Keratinocyte (primary cell): ENCODE measurements at regions not wholly inside any gene's neighbourhood (a gene's known extent, or its start where the extent isn't known, plus 50 kb on each side); places are given as distances from the start of the nearest gene placed in this dataset.
"Not testable (repeated sequence)": the region's sequence is repeated elsewhere in the genome, so short reads cannot be mapped to it uniquely, and the experiment has no call there.

ENCODE experiments used
- DNase-seq: peaks from one replicate; pipeline ENCODE4 v3.0.0-alpha.2; 2011; ENCODE audit warnings: low read depth, missing footprints, low spot score
- FAIRE-seq: peaks from 2 replicates; lab custom pipeline; 2011; peaks lifted over from hg19 to GRCh38; lab: Jason Lieb, UNC
- H2AFZ ChIP-seq: 2 replicates; pipeline ENCODE4 v1.6.0; 2012; ENCODE audit warnings: low read length, control low read depth, inconsistent platforms; ENCODE audit not compliant: control insufficient read depth
- H3K27ac ChIP-seq: 2 replicates; pipeline ENCODE4 v1.5.1; 2011; ENCODE audit warnings: low read length; ENCODE audit not compliant: control insufficient read depth, insufficient read depth
- H3K27me3 ChIP-seq: 3 replicates; pipeline ENCODE4 v1.6.0; 2011; ENCODE audit warnings: low read length; ENCODE audit not compliant: control insufficient read depth, insufficient read depth; ENCODE audit errors: extremely low read depth
- H3K36me3 ChIP-seq, 2 experiments: 2 replicates in 1 of 2; 3 replicates in 1 of 2; pipeline ENCODE4 v1.5.1; 2011; ENCODE audit warnings: low read length in 2 of 2, mild to moderate bottlenecking in 1 of 2; ENCODE audit not compliant: control insufficient read depth in 2 of 2, insufficient read depth in 2 of 2; ENCODE audit errors: extremely low read depth in 1 of 2
- H3K4me1 ChIP-seq: 3 replicates; pipeline ENCODE4 v1.5.1; 2011; ENCODE audit warnings: low read length; ENCODE audit not compliant: control insufficient read depth, insufficient read depth; ENCODE audit errors: extremely low read depth
- H3K4me2 ChIP-seq: 3 replicates; pipeline ENCODE4 v1.6.0; 2011; ENCODE audit warnings: low read depth, low read length; ENCODE audit not compliant: control insufficient read depth, insufficient read depth; ENCODE audit errors: extremely low read depth
- H3K4me3 ChIP-seq, 3 experiments: fragments of 200-600 bp in 1 of 3; sonication (generic) in 1 of 3; 2 replicates in 2 of 3; 3 replicates in 1 of 3; pipeline ENCODE4 v1.5.1; 2011 to 2016; ENCODE audit warnings: low read length in 3 of 3, mild to moderate bottlenecking in 3 of 3, control low read depth in 2 of 3, inconsistent platforms in 1 of 3, low read depth in 1 of 3, mixed read lengths in 1 of 3, mixed run types in 1 of 3, moderate library complexity in 1 of 3; ENCODE audit not compliant: control insufficient read depth in 2 of 3, insufficient read depth in 2 of 3; ENCODE audit errors: extremely low read depth in 1 of 3
- H3K79me2 ChIP-seq: 2 replicates; pipeline ENCODE4 v1.6.0; 2012; ENCODE audit warnings: low read length; ENCODE audit not compliant: control insufficient read depth, insufficient read depth
- H3K9ac ChIP-seq: 3 replicates; pipeline ENCODE4 v1.6.0; 2011; ENCODE audit warnings: low read length; ENCODE audit not compliant: control insufficient read depth, insufficient read depth; ENCODE audit errors: extremely low read depth
- H3K9me1 ChIP-seq: 3 replicates; pipeline ENCODE4 v1.6.0; 2011; ENCODE audit warnings: low read length; ENCODE audit not compliant: control insufficient read depth, insufficient read depth; ENCODE audit errors: extremely low read depth
- H3K9me3 ChIP-seq: 2 replicates; pipeline ENCODE4 v1.5.1; 2012; ENCODE audit warnings: low read depth, low read length; ENCODE audit not compliant: control insufficient read depth
- H4K20me1 ChIP-seq: 3 replicates; pipeline ENCODE4 v1.6.0; 2011; ENCODE audit warnings: low read length; ENCODE audit not compliant: control insufficient read depth, insufficient read depth; ENCODE audit errors: extremely low read depth
- EZH2 ChIP-seq: IDR thresholded peaks from one replicate; pipeline ENCODE4 v1.6.1; 2012; ENCODE audit warnings: inconsistent platforms, mild to moderate bottlenecking, low read length, moderate library complexity
- dilution Hi-C: fragments of 300-500 bp; cut with MboI; formaldehyde crosslinking; loops from one replicate; pipeline ENCODE4 v1.7.0; 2020; ENCODE audit warnings: low sequenced_read_pairs; ENCODE audit not compliant: extremely low pct_ligation_motif_present
- TF ChIP-seq, protein P1 (sequence below), 3 experiments: IDR thresholded peaks in 1 of 3; conservative IDR thresholded peaks in 1 of 3; optimal IDR thresholded peaks in 1 of 3; 2 replicates in 2 of 3; 3 replicates in 1 of 3; pipeline versions ENCODE3 to v1.5.1; 2011; ENCODE audit warnings: low read length in 3 of 3, mild to moderate bottlenecking in 3 of 3, moderate library complexity in 2 of 3, control low read depth in 1 of 3, inconsistent platforms in 1 of 3; ENCODE audit not compliant: insufficient read depth in 2 of 3; ENCODE audit errors: extremely low read depth in 1 of 3

- no peaks in the 10 kb centered on the region for H4K20me1 ChIP-seq
- no peaks in the 10 kb centered on the region for H3K79me2 ChIP-seq
- no peak for FAIRE-seq
- dilution Hi-C loops: no loop called here
- no peaks in the 10 kb centered on the region for H3K4me1 ChIP-seq
- H2AFZ ChIP-seq: no peak overlapping the region
- no peak overlapping the region for H3K9ac ChIP-seq
- no peak overlapping the region for H3K4me2 ChIP-seq
- DNase-seq: no peak
- H3K4me3 ChIP-seq: no peak overlapping the region
- H3K9me1 ChIP-seq: no peaks in the 10 kb centered on the region
- H3K27ac ChIP-seq: no peak overlapping the region
- no peaks in the 10 kb centered on the region for H3K27me3 ChIP-seq
- H3K36me3 ChIP-seq: no peaks in the 10 kb centered on the region
- TF ChIP-seq EZH2: no peak
- TF ChIP-seq, protein P1, sequence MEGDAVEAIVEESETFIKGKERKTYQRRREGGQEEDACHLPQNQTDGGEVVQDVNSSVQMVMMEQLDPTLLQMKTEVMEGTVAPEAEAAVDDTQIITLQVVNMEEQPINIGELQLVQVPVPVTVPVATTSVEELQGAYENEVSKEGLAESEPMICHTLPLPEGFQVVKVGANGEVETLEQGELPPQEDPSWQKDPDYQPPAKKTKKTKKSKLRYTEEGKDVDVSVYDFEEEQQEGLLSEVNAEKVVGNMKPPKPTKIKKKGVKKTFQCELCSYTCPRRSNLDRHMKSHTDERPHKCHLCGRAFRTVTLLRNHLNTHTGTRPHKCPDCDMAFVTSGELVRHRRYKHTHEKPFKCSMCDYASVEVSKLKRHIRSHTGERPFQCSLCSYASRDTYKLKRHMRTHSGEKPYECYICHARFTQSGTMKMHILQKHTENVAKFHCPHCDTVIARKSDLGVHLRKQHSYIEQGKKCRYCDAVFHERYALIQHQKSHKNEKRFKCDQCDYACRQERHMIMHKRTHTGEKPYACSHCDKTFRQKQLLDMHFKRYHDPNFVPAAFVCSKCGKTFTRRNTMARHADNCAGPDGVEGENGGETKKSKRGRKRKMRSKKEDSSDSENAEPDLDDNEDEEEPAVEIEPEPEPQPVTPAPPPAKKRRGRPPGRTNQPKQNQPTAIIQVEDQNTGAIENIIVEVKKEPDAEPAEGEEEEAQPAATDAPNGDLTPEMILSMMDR (optimal IDR thresholded peaks at IDR 0.05 in 1 of 3, IDR thresholded peaks at IDR 0.05 in 1 of 3, conservative IDR thresholded peaks at IDR 0.05 in 1 of 3; ENCODE audit: extremely low read depth in 1 of 3, insufficient read depth in 2 of 3, low read length in 3 of 3): no peak
- H3K9me3 ChIP-seq: no peaks in the 10 kb centered on the region
Measured at GRCh38 chr5:52077941-52078815, 694.9 kb downstream of the ISL1 start.

DNA sequence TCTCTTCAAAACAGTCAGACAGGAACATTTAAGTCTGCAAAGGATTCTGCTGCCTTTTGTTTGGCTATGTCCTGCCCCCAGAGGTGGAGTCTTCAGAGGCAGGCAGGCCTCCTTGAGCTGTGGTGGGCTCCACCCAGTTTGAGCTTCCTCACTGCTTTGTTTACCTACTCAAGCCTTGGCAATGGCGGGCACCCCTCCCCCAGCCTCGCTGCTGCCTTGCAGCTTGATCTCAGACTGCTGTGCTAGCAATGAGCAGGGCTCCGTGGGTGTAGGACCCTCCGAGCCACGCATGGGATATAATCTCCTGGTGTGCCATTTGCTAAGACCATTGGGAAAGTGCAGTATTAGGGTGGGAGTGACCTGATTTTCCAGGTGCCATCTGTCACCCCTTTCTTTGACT, 685.4 kb upstream of the ITGA1 start:
- H3K9me3 ChIP-seq, H3K9me1 ChIP-seq, H3K4me2 ChIP-seq, dilution Hi-C loops, FAIRE-seq, H4K20me1 ChIP-seq, H3K27ac ChIP-seq, H3K4me1 ChIP-seq, H3K79me2 ChIP-seq, H3K4me3 ChIP-seq, H3K9ac ChIP-seq, H3K36me3 ChIP-seq, DNase-seq, H3K27me3 ChIP-seq, H2AFZ ChIP-seq: not testable (repeated sequence)
